Type B pancreatic cell (in vitro differentiated cells): ENCODE measurements at regions not wholly inside any gene's neighbourhood (a gene's known extent, or its start where the extent isn't known, plus 50 kb on each side); places are given as distances from the start of the nearest gene placed in this dataset.

ENCODE experiments used
- DNase-seq: peaks from one replicate; pipeline ENCODE4 v3.0.0; 2021; ENCODE audit warnings: mixed read lengths; ENCODE audit not compliant: unreplicated experiment; ENCODE audit errors: extremely low spot score
- H3K27ac Mint-ChIP-seq: 2 replicates; pipeline ENCODE4 v1.8.0; 2021; ENCODE audit warnings: mild to moderate bottlenecking, mixed read lengths
- H3K27me3 Mint-ChIP-seq: 2 replicates; pipeline ENCODE4 v1.8.0; 2021; ENCODE audit warnings: mixed read lengths
- H3K36me3 Mint-ChIP-seq: 2 replicates; pipeline ENCODE4 v1.8.0; 2021; ENCODE audit warnings: mixed read lengths
- H3K4me1 Mint-ChIP-seq: one replicate; pipeline ENCODE4 v1.8.0; 2021; ENCODE audit warnings: mixed read lengths; ENCODE audit not compliant: unreplicated experiment
- H3K4me3 Mint-ChIP-seq: 2 replicates; pipeline ENCODE4 v1.8.0; 2021; ENCODE audit warnings: mild to moderate bottlenecking, mixed read lengths
- H3K9me3 Mint-ChIP-seq: 2 replicates; pipeline ENCODE4 v1.8.0; 2021; ENCODE audit warnings: mixed read lengths
- TF ChIP-seq, protein P1 (sequence below): fragments of 200-600 bp; sonication (generic); conservative IDR thresholded peaks from 2 replicates; pipeline ENCODE4 v1.5.0; 2021; ENCODE audit warnings: antibody characterized with exemption, mild to moderate bottlenecking

DNA sequence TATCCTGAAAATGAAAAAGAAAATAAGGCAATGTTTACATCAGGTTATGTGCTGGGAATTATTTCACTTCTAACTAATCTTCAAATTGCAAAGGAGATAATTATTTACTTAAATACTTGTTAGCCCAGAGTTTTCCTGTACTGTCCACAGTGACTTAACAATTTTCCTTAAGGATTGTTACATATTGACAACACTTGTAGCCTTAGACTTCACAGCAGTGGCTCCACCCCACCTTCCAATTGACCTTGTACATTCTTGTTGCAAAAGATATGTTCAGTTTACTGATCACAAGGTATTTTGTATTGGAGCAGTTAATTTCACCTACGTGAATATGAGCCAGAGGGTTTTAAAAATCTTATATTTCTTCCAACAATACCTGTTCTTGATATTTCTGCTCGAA is 376.9 kb downstream of the CNTN6 start:
- no peaks in the 10 kb centered on the region for H3K27me3 Mint-ChIP-seq
- no peak overlapping the region for H3K27ac Mint-ChIP-seq
- TF ChIP-seq, protein P1, sequence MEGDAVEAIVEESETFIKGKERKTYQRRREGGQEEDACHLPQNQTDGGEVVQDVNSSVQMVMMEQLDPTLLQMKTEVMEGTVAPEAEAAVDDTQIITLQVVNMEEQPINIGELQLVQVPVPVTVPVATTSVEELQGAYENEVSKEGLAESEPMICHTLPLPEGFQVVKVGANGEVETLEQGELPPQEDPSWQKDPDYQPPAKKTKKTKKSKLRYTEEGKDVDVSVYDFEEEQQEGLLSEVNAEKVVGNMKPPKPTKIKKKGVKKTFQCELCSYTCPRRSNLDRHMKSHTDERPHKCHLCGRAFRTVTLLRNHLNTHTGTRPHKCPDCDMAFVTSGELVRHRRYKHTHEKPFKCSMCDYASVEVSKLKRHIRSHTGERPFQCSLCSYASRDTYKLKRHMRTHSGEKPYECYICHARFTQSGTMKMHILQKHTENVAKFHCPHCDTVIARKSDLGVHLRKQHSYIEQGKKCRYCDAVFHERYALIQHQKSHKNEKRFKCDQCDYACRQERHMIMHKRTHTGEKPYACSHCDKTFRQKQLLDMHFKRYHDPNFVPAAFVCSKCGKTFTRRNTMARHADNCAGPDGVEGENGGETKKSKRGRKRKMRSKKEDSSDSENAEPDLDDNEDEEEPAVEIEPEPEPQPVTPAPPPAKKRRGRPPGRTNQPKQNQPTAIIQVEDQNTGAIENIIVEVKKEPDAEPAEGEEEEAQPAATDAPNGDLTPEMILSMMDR, result no peak
- H3K9me3 Mint-ChIP-seq, result no peaks in the 10 kb centered on the region
- no peak overlapping the region for H3K4me3 Mint-ChIP-seq
- H3K36me3 Mint-ChIP-seq, result no peaks in the 10 kb centered on the region
- peaks cover 10% of the 10 kb centered on the region for H3K4me1 Mint-ChIP-seq
- DNase-seq, result no peak

DNA sequence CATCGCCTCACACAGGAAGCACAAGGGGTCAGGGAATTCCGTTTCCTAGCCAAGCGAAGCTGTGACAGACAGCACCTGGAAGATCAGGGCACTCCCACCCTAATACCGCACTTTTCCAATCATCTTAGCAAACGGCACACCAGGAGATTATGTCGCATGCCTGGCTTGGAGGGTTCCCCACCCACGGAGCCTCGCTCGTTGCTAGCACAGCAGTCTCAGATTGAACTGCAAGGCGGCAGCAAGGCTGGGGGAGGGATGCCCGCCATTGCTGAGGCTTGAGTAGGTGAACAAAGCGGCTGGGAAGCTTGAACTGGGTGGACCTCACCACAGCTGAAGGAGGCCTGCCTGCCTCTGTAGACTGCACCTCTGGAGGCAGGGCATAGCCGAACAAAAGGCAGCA is 384.8 kb downstream of the CNTN6 start:
- Mint-ChIP-seq H3K4me3 (no peak overlapping the region), H3K27ac (no peak overlapping the region), H3K27me3 (no peaks in the 10 kb centered on the region), H3K4me1 (no peaks in the 10 kb centered on the region), H3K9me3 (peaks cover 4% of the 10 kb centered on the region), H3K36me3 (no peaks in the 10 kb centered on the region)
- TF ChIP-seq, protein P1, result no peak
- DNase-seq, result no peak

DNA sequence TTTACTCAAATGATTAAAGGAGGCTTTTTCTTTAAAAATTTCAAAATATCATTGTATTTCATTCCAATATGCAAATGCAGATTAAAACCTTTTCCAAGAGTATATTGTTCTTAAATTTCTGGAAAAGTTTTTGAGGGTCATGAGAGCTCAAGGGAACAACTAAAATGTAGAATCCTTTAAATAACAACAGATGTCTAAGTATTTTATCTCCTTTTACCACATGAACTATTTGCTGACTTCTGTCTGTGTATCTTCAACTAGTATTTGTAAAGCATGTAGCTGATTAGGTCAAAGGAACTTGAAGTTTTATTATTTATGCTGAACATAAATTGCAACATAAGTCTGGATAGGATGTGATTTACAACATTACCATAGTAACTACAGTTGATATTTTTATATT is 402.6 kb downstream of the CNTN6 start:
- Mint-ChIP-seq H3K9me3 (no peaks in the 10 kb centered on the region), H3K27ac (no peak overlapping the region), H3K4me3 (no peak overlapping the region), H3K36me3 (no peaks in the 10 kb centered on the region), H3K27me3 (no peaks in the 10 kb centered on the region), H3K4me1 (no peaks in the 10 kb centered on the region)
- TF ChIP-seq, protein P1, result no peak
- no peak for DNase-seq

DNA sequence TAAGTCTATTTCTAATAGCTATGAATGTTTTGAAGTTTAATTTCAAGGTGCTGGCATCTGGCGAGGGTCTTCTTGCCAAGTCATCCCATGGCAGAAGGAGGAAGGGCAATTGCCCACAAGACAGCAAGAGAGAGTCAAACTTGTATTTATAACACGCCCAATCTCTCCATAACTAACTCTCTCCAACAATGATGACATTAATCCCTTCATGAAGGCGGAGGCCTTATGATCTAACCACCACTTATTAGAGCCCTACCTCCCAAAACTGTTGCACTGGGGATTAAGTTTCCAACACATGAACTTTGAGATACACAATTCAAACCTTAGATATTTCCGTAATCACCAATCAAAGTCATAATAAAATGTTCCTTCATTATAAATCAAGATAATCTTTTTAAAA is 406.9 kb downstream of the CNTN6 start:
- no peak overlapping the region for H3K27ac Mint-ChIP-seq
- DNase-seq, result no peak
- peaks cover 4% of the 10 kb centered on the region for H3K9me3 Mint-ChIP-seq
- no peaks in the 10 kb centered on the region for H3K36me3 Mint-ChIP-seq
- H3K4me3 Mint-ChIP-seq, result no peak overlapping the region
- H3K4me1 Mint-ChIP-seq, result no peaks in the 10 kb centered on the region
- H3K27me3 Mint-ChIP-seq, result no peaks in the 10 kb centered on the region
- TF ChIP-seq, protein P1, result no peak

DNA sequence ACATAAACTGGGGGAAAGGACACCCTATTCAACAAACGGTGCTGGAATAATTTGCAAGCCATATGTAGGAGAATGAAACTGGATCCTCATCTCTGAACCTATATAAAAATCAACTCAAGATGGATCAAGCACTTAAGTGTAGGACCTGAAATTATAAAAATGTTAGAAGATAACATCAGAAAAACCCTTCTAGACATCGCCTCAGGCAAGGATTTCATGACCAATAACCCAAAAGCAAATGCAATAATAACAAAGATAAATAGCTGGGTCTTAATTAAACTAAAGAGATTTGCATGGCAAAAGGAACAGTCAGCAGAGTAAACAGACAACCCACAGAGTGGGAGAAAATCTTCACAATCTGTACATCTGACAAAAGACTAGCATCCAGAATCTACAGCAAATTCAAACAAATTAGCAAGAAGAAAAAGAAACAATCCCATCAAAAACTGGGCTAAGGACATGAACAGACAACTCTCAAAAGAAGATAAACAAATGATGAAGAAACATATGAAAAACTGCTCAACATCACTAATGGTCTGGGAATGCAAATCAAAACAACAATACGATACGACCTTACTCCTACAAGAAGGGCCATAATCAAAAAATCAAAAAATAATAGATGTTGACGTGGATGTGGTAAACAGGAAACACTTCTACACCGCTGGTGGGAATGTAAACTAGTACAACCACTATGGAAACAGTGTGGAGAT is 408.7 kb downstream of the CNTN6 start:
- peaks cover 4% of the 10 kb centered on the region for H3K9me3 Mint-ChIP-seq
- H3K4me3 Mint-ChIP-seq, result no peak overlapping the region
- no peaks in the 10 kb centered on the region for H3K4me1 Mint-ChIP-seq
- H3K27me3 Mint-ChIP-seq, result no peaks in the 10 kb centered on the region
- DNase-seq, result no peak
- TF ChIP-seq, protein P1, result no peak
- no peaks in the 10 kb centered on the region for H3K36me3 Mint-ChIP-seq
- H3K27ac Mint-ChIP-seq, result no peak overlapping the region
